IMR-90 (cell line): ENCODE measurements at regions not wholly inside any gene's neighbourhood (a gene's known extent, or its start where the extent isn't known, plus 50 kb on each side); places are given as distances from the start of the nearest gene placed in this dataset.

ENCODE experiments used
- ATAC-seq: fragments of 200-7000 bp; cut with Tn5 transposase; 2 replicates; pipeline ENCODE4 v1.9.1; 2020; ENCODE audit warnings: low read depth, mild to moderate bottlenecking, moderate library complexity
- BruUV-seq: library from RNA; stranded (reverse); fragments of 400-500 nt; replicated peaks from 2 replicates; lab custom pipeline; 2021; lab: Mats Ljungman, UMichigan
- CTCF ChIA-PET: fragments of 300-600 bp; formaldehyde crosslinking; extraction: SDS; loops from one replicate; lab custom pipeline; 2021; ENCODE audit warnings: antibody characterized with exemption; lab: Yijun Ruan, JAX
- POLR2A ChIA-PET: fragments of 300-600 bp; sonication (Branson Sonifier 250); formaldehyde crosslinking; loops from one replicate; lab custom pipeline; 2022; ENCODE audit warnings: antibody characterized with exemption; ENCODE audit not compliant: unreplicated experiment; lab: Charles Lee
- DNase-seq: peaks from one replicate; pipeline ENCODE4 v3.0.0; 2013
- H2AFZ ChIP-seq: replicated peaks from 2 replicates; pipeline ENCODE3; 2013; ENCODE audit warnings: low read length, mild to moderate bottlenecking; ENCODE audit not compliant: poor library complexity
- H2AK5ac ChIP-seq: 2 replicates; pipeline ENCODE4 v1.6.1; 2013; ENCODE audit warnings: low read depth, low read length, inconsistent platforms
- H2AK9ac ChIP-seq: replicated peaks from 2 replicates; pipeline ENCODE3; 2013; ENCODE audit warnings: mild to moderate bottlenecking, low read depth, low read length, moderate library complexity; ENCODE audit not compliant: poor library complexity
- H2BK120ac ChIP-seq: 2 replicates; pipeline ENCODE4 v1.6.1; 2013; ENCODE audit warnings: low read depth, low read length, inconsistent platforms
- H2BK15ac ChIP-seq: 3 replicates; pipeline ENCODE4 v1.6.1; 2013; ENCODE audit warnings: low read depth, low read length, inconsistent platforms
- H2BK20ac ChIP-seq: 2 replicates; pipeline ENCODE4 v1.6.1; 2013; ENCODE audit warnings: low read depth, mild to moderate bottlenecking, inconsistent platforms, low read length, moderate library complexity
- H2BK5ac ChIP-seq: 2 replicates; pipeline ENCODE4 v1.6.1; 2013; ENCODE audit warnings: mild to moderate bottlenecking, low read depth, low read length, inconsistent platforms; ENCODE audit not compliant: poor library complexity, severe bottlenecking
- H3K14ac ChIP-seq: replicated peaks from 2 replicates; pipeline ENCODE4 v1.6.1; 2013; ENCODE audit warnings: low read depth, low read length, inconsistent platforms
- H3K18ac ChIP-seq: 2 replicates; pipeline ENCODE4 v1.6.1; 2013; ENCODE audit warnings: low read depth, low read length, control low read depth
- H3K23ac ChIP-seq: 2 replicates; pipeline ENCODE4 v1.6.1; 2013; ENCODE audit warnings: low read depth, low read length, inconsistent platforms
- H3K27ac ChIP-seq: 2 replicates; pipeline ENCODE4 v1.5.1; 2013; ENCODE audit warnings: mild to moderate bottlenecking, control low read depth, low read length; ENCODE audit not compliant: insufficient read depth
- H3K27me3 ChIP-seq: 2 replicates; pipeline ENCODE4 v1.6.1; 2013; ENCODE audit warnings: low read length; ENCODE audit not compliant: control insufficient read depth, insufficient read depth
- H3K36me3 ChIP-seq: 2 replicates; pipeline ENCODE4 v1.6.1; 2013; ENCODE audit warnings: low read length, mixed read lengths; ENCODE audit not compliant: control insufficient read depth, insufficient read depth
- H3K4ac ChIP-seq: 2 replicates; pipeline ENCODE4 v1.6.1; 2013; ENCODE audit warnings: low read depth, low read length, inconsistent platforms
- H3K4me1 ChIP-seq: 2 replicates; pipeline ENCODE4 v1.6.1; 2013; ENCODE audit warnings: low read length, mixed read lengths; ENCODE audit not compliant: control insufficient read depth, insufficient read depth
- H3K4me2 ChIP-seq: 2 replicates; pipeline ENCODE4 v1.6.1; 2013; ENCODE audit warnings: low read depth, mild to moderate bottlenecking, control low read depth, low read length, moderate library complexity
- H3K4me3 ChIP-seq: 2 replicates; pipeline ENCODE4 v1.5.1; 2013; ENCODE audit warnings: low read depth, mild to moderate bottlenecking, control low read depth, low read length, moderate library complexity; ENCODE audit not compliant: insufficient read depth
- H3K56ac ChIP-seq: 2 replicates; pipeline ENCODE4 v1.6.1; 2013; ENCODE audit warnings: low read length, inconsistent platforms; ENCODE audit not compliant: insufficient read depth; ENCODE audit errors: extremely low read depth
- H3K79me1 ChIP-seq, 2 experiments: 2 replicates each; pipeline ENCODE4 v1.6.1; 2013; ENCODE audit warnings: low read length in 2 of 2, inconsistent platforms in 1 of 2, low read depth in 1 of 2
- H3K9ac ChIP-seq: 2 replicates; pipeline ENCODE4 v1.6.1; 2013; ENCODE audit warnings: low read depth, low read length, control low read depth
- H3K9me1 ChIP-seq: 2 replicates; pipeline ENCODE4 v1.6.1; 2013; ENCODE audit warnings: low read length, inconsistent platforms; ENCODE audit not compliant: insufficient read depth
- H3K9me3 ChIP-seq: 2 replicates; pipeline ENCODE4 v1.6.1; 2013; ENCODE audit warnings: low read length; ENCODE audit not compliant: control insufficient read depth, insufficient read depth
- H4K20me1 ChIP-seq: 2 replicates; pipeline ENCODE4 v1.6.1; 2013; ENCODE audit warnings: low read length, inconsistent platforms; ENCODE audit not compliant: insufficient read depth
- H4K5ac ChIP-seq: 2 replicates; pipeline ENCODE4 v1.6.1; 2013; ENCODE audit warnings: mild to moderate bottlenecking, low read depth, low read length, control low read depth
- H4K8ac ChIP-seq, 2 experiments: 2 replicates each; pipeline ENCODE4 v1.6.1; 2013; ENCODE audit warnings: low read depth in 2 of 2, low read length in 2 of 2, control low read depth in 1 of 2, inconsistent platforms in 1 of 2
- H4K91ac ChIP-seq: 2 replicates; pipeline ENCODE4 v1.6.1; 2013; ENCODE audit warnings: low read depth, low read length, inconsistent platforms; ENCODE audit not compliant: insufficient read depth
- CHD1 ChIP-seq: IDR thresholded peaks from 2 replicates; pipeline ENCODE4 v1.6.1; 2012; ENCODE audit warnings: low read depth, low read length, improper control_type of control experiment
- CTCF ChIP-seq: conservative IDR thresholded peaks from 2 replicates; pipeline ENCODE4 v1.5.1; 2012; ENCODE audit warnings: mild to moderate bottlenecking, low read depth, low read length, improper control_type of control experiment
- FOS ChIP-seq: fragments of 150-350 bp; IDR thresholded peaks from 2 replicates; pipeline ENCODE4 v1.6.1; 2016; ENCODE audit warnings: low read depth, low read length
- MAFK ChIP-seq: IDR thresholded peaks from 2 replicates; pipeline ENCODE4 v1.6.1; 2012; ENCODE audit warnings: low read depth, low read length, improper control_type of control experiment
- MXI1 ChIP-seq: IDR thresholded peaks from 2 replicates; pipeline ENCODE4 v1.6.1; 2012; ENCODE audit warnings: low read depth, mild to moderate bottlenecking, low read length, moderate library complexity, borderline replicate concordance
- RFX5 ChIP-seq: IDR thresholded peaks from 2 replicates; pipeline ENCODE4 v1.8.0; 2012; ENCODE audit warnings: low read depth, mild to moderate bottlenecking, low read length, moderate library complexity
- WGBS, 2 experiments: methylation state at CpG; one replicate each; pipeline versions ENCODE4 v1.1.5 to v1.1.7; 2013; ENCODE audit warnings: missing lambda C conversion rate in 2 of 2; ENCODE audit not compliant: insufficient read length in 1 of 2; ENCODE audit errors: extremely low coverage in 2 of 2; 5-methylcytosine and 5-hydroxymethylcytosine counted together
- dilution Hi-C: fragments of 300-500 bp; cut with HindIII; formaldehyde crosslinking; loops from one replicate; pipeline ENCODE4 v1.14.3; 2018; ENCODE audit warnings: low sequenced_read_pairs; ENCODE audit not compliant: unreplicated experiment
- in situ Hi-C: fragments of 300-500 bp; cut with MboI; formaldehyde crosslinking; loops from 3 replicates; pipeline ENCODE4 v1.14.3; 2019; ENCODE audit warnings: low sequenced_read_pairs, inconsistent platforms, mixed read lengths
- intact Hi-C: fragments of 100-400 bp; cut with micrococcal nuclease; formaldehyde crosslinking; loops from 2 replicates; pipeline ENCODE4 v1.10.0; 2022
- TF ChIP-seq, protein P1 (sequence below): fragments of 150-350 bp; IDR thresholded peaks from 2 replicates; pipeline ENCODE4 v1.6.1; 2017; ENCODE audit warnings: mild to moderate bottlenecking, antibody characterized with exemption, low read length, low read depth

DNA sequence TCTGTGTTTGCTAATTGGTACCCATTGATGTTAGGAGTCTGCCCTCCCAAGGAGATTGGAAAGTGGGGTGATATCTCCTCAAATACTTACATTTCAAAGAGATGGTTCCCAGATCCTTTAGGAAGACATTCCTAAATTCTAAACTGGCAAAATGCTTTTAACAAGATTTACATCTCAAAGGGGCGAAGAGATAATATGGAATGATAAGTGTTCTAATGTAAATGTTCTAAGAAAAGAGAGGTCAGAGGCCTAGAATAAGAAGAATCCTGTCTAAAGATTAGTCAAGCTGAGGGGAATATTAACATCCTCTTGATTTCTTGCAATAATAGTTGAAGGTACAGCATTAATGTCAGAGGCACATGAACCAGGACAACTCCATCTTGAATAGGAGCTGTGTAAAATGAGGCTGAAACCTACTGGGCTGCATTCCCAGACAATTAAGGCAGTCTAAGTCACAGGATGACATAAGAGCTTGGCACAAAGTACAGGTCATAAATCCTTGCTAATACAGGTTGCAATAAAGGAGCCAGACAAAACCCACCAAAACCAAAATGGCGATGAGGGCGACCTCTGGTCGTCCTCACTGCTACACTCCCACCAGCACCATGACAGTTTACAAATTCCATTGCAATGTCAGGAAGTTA is 2248.1 kb downstream of the ARAP2 start:
- no peak overlapping the region for H3K18ac ChIP-seq
- no peaks in the 10 kb centered on the region for H3K4me1 ChIP-seq
- intact Hi-C loops (no loop called here), dilution Hi-C loops (no loop called here), in situ Hi-C loops (no loop called here)
- CTCF ChIA-PET = no interaction called here
- H3K56ac ChIP-seq = no peak overlapping the region
- H2AK9ac ChIP-seq = no peak overlapping the region
- H2AFZ ChIP-seq = no peak overlapping the region
- no peak overlapping the region for H2BK20ac ChIP-seq
- TF ChIP-seq CTCF = no peak
- no peak for TF ChIP-seq MXI1
- TF ChIP-seq CHD1 = no peak
- TF ChIP-seq FOS = no peak
- no peak for TF ChIP-seq RFX5
- TF ChIP-seq, protein P1, sequence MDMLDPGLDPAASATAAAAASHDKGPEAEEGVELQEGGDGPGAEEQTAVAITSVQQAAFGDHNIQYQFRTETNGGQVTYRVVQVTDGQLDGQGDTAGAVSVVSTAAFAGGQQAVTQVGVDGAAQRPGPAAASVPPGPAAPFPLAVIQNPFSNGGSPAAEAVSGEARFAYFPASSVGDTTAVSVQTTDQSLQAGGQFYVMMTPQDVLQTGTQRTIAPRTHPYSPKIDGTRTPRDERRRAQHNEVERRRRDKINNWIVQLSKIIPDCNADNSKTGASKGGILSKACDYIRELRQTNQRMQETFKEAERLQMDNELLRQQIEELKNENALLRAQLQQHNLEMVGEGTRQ = no peak
- no peak for TF ChIP-seq MAFK
- H2AK5ac ChIP-seq = no peak overlapping the region
- no peak overlapping the region for H3K27ac ChIP-seq
- no peaks in the 10 kb centered on the region for H3K9me3 ChIP-seq
- ATAC-seq (no peak), DNase-seq (peak; percentile 0)
- no peak overlapping the region for H2BK15ac ChIP-seq
- no peak overlapping the region for H4K5ac ChIP-seq
- H2BK5ac ChIP-seq = no peak overlapping the region
- H3K9ac ChIP-seq = no peak overlapping the region
- H3K4me2 ChIP-seq = no peak overlapping the region
- no peaks in the 10 kb centered on the region for H3K27me3 ChIP-seq
- no peaks in the 10 kb centered on the region for H3K9me1 ChIP-seq
- H3K14ac ChIP-seq = no peak overlapping the region
- no peak overlapping the region for H2BK120ac ChIP-seq
- no peak overlapping the region for H3K23ac ChIP-seq
- no TSS peak for BruUV-seq
- H4K8ac ChIP-seq = no peak overlapping the region
- no peaks in the 10 kb centered on the region for H4K20me1 ChIP-seq
- H3K4me3 ChIP-seq = no peak overlapping the region
- WGBS, 2 experiments = no CpG with 5 or more reads among the region's 4 CpGs
- POLR2A ChIA-PET = no interaction called here
- no peak overlapping the region for H4K91ac ChIP-seq
- no peak overlapping the region for H3K4ac ChIP-seq
- no peaks in the 10 kb centered on the region for H3K79me1 ChIP-seq
- H3K36me3 ChIP-seq = no peaks in the 10 kb centered on the region
